ENCODE measurements at regions not wholly inside any gene's neighbourhood (a gene's known extent, or its start where the extent isn't known, plus 50 kb on each side); places are given as distances from the start of the nearest gene placed in this dataset.

DNA sequence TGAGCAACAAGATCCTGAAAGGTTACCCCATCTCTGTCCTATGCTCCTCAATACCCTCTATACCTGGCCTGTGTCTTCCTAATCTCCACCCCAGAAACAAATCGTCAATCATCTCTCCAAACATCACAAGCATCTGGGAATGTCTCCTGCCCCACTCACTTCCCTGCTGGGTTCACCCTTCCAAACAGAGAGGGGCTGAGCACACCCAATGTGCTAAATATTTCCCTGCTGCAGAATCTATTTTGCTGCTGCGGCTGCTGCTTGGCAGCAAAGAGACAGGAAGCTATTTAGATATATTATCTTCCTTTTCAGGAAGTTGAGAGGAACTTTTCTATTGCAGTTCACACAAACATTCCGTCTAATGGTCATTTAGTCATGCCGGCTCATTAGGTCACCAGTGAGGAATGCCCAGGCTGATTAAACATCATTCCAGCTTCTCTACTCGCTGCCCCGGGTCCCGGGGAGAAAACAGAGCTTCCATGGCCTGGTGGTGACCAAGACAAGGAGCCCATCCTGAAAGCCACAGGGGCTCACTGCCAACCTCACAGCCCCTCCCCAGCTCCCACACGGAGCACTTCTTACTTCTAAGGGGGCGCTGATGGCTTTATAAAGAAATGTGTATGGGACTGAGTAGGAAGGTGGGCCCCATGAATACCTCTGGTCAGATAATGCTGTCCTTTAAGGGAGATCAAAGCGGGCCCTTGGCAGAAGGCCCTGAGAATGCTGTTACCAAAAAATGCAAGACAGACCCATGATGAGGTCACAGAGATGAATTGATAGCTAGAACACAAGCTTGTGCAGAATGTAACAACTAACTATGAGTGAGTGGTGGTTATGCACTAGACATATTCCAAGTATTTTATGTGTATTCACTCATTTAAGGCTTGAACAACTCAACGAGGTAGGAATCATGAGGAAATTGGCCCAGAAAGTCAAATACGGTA, 218.3 kb downstream of the SOX9 start:
- TF ChIP-seq POLR2A (IDR thresholded peaks at IDR 0.05; ENCODE audit: low read length) (no peak), GATA1 (IDR thresholded peaks at IDR 0.05; ENCODE audit: low read depth, low read length) (no peak)
